ENCODE measurements at regions not wholly inside any gene's neighbourhood (a gene's known extent, or its start where the extent isn't known, plus 50 kb on each side); places are given as distances from the start of the nearest gene placed in this dataset.

GRCh38 chr6:98241630-98242029 is 592.7 kb upstream of the POU3F2 start:
- 93% methylated on average over 1 of the region's 1 CpG; no CpG with 5 or more reads in 1 of the 2 experiments for WGBS, 2 experiments (ENCODE audit: extremely low coverage in 1 of 2, insufficient coverage in 1 of 2, insufficient read length in 1 of 2, insufficient replicate concordance in 2 of 2, low coverage in 1 of 2, low lambda C conversion rate in 2 of 2, missing lambda C conversion rate in 1 of 2)
- Histone ChIP-seq H3K4ac (replicated peaks; ENCODE audit: insufficient read length, low read depth, low read length) (no peak overlapping the region), H2BK15ac (ENCODE audit: low read length) (no peak overlapping the region), H3K4me1 (replicated peaks in 1 of 4; ENCODE audit: control insufficient read depth in 3 of 4, insufficient read depth in 4 of 4, low read length in 3 of 4) (0 out of 7 replicates have a peak, but pooled peaks cover 0 to 3% (median 0%) of the 10 kb centered on the region in 4 experiments), H3K27ac (ENCODE audit: low read depth, low read length) (no peak overlapping the region), H2BK20ac (ENCODE audit: low read length) (no peak overlapping the region), H2AFZ (ENCODE audit: low read length) (no peak overlapping the region), H3K27me3 (replicated peaks in 1 of 4; ENCODE audit: control insufficient read depth in 3 of 4, extremely low read depth in 1 of 4, insufficient read depth in 3 of 4, low read length in 3 of 4) (no peaks in the 10 kb centered on the region), H4K20me1 (replicated peaks in 1 of 2; ENCODE audit: control insufficient read depth in 1 of 2, insufficient read depth in 2 of 2, low read length in 2 of 2) (no peaks in the 10 kb centered on the region), H3K56ac (replicated peaks; ENCODE audit: insufficient read length, low read depth, low read length) (no peak overlapping the region), H3K18ac (ENCODE audit: extremely low read depth, low read length) (no peak overlapping the region), H2BK12ac (ENCODE audit: low read depth, low read length) (no peak overlapping the region), H3K79me2 (ENCODE audit: control insufficient read depth in 1 of 2, insufficient read depth in 2 of 2, low read length in 2 of 2) (no peaks in the 10 kb centered on the region), H3K79me1 (ENCODE audit: low read depth, low read length) (no peaks in the 10 kb centered on the region), H3K9ac (replicated peaks in 1 of 4; ENCODE audit: extremely low read depth in 1 of 4, low read depth in 3 of 4, low read length in 3 of 4) (no peak overlapping the region), H4K8ac (ENCODE audit: extremely low read depth, insufficient read depth, low read length) (no peak overlapping the region), H3K23me2 (ENCODE audit: low read depth, low read length) (no peaks in the 10 kb centered on the region; the same call in 1 of the 2 replicates), H3K4me2 (ENCODE audit: insufficient read depth in 1 of 2, low read depth in 2 of 2, low read length in 2 of 2) (no peak overlapping the region), H3K9me3 (ENCODE audit: insufficient read depth in 2 of 2, low read depth in 1 of 2, low read length in 1 of 2) (no peaks in the 10 kb centered on the region), H4K5ac (ENCODE audit: insufficient read length, low read depth, low read length) (no peak overlapping the region), H3K23ac (ENCODE audit: insufficient read length) (no peak overlapping the region), H3K36me3 (ENCODE audit: control insufficient read depth in 2 of 4, insufficient read depth in 4 of 4, low read length in 3 of 4) (no peaks in the 10 kb centered on the region), H3K4me3 (ENCODE audit: extremely low read depth in 1 of 4, insufficient read depth in 2 of 4, low read depth in 3 of 4, low read length in 4 of 4) (no peak overlapping the region), H2AK5ac (ENCODE audit: low read depth, low read length) (no peak overlapping the region), H2BK120ac (replicated peaks; ENCODE audit: low read depth, low read length) (no peak overlapping the region), H4K91ac (replicated peaks; ENCODE audit: insufficient read length, low read length) (no peak overlapping the region), H3K14ac (ENCODE audit: insufficient read length) (no peak overlapping the region), H2BK5ac (ENCODE audit: low read depth, low read length) (no peak overlapping the region)
- FAIRE-seq = no peak
- POLR2A ChIA-PET (ENCODE audit: partially characterized antibody) = no interaction called here
- TF ChIP-seq GABPA (IDR thresholded peaks at IDR 0.05; ENCODE audit: borderline replicate concordance, insufficient read depth, low read length) = no peak
- TF ChIP-seq POU5F1 (IDR thresholded peaks at IDR 0.05; ENCODE audit: low read depth, low read length) = no peak
- no peak for TF ChIP-seq SP4 (IDR thresholded peaks at IDR 0.05; ENCODE audit: low read length)
- no peak for TF ChIP-seq SAP30 (IDR thresholded peaks at IDR 0.05; ENCODE audit: insufficient read depth, insufficient replicate concordance, low read length)
- no peak for TF ChIP-seq RXRA (IDR thresholded peaks at IDR 0.05; ENCODE audit: insufficient read depth, low read depth, low read length)
- no peak for TF ChIP-seq SUZ12 (IDR thresholded peaks at IDR 0.05; ENCODE audit: low read length)
- CTCF ChIA-PET (ENCODE audit: partially characterized antibody) = no interaction called here
- no peak for DNase-seq (ENCODE audit: low read depth in 1 of 2, low spot score in 2 of 2)
